ENCODE measurements at regions not wholly inside any gene's neighbourhood (a gene's known extent, or its start where the extent isn't known, plus 50 kb on each side); places are given as distances from the start of the nearest gene placed in this dataset.

DNA sequence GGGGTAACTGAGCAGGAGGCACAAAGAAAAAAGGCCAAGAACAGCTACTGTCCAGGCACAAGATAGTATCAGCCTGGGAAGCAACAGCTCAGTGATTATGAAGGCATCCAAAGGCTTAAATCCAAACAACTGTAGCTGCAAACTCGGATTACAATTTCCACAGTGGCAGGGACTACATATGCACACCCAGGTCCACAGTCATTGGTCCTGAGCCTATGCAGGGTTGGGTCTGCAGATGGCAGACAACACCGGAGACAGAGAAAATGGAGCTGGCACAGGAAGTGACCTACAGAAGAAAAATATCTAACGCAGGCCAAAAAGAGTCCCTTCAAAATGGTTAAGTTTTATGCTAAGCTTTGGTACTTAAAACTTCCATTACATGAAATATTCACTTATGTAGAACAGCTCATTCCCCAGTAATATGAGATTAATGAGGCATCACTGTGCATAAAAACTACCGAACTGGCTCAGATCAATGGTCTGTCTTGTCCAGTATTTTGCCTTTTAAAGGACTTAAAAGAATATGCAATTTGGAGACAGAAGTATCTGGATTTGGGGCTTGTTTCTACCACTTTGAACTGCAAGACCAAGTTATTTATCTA is 132.1 kb downstream of the SUCLG1 start:
- TF ChIP-seq, protein P1, sequence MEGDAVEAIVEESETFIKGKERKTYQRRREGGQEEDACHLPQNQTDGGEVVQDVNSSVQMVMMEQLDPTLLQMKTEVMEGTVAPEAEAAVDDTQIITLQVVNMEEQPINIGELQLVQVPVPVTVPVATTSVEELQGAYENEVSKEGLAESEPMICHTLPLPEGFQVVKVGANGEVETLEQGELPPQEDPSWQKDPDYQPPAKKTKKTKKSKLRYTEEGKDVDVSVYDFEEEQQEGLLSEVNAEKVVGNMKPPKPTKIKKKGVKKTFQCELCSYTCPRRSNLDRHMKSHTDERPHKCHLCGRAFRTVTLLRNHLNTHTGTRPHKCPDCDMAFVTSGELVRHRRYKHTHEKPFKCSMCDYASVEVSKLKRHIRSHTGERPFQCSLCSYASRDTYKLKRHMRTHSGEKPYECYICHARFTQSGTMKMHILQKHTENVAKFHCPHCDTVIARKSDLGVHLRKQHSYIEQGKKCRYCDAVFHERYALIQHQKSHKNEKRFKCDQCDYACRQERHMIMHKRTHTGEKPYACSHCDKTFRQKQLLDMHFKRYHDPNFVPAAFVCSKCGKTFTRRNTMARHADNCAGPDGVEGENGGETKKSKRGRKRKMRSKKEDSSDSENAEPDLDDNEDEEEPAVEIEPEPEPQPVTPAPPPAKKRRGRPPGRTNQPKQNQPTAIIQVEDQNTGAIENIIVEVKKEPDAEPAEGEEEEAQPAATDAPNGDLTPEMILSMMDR (IDR thresholded peaks at IDR 0.05; ENCODE audit: low read depth, low read length, poor library complexity, severe bottlenecking) = no peak
- no peak for TF ChIP-seq EZH2phosphoT487 (IDR thresholded peaks at IDR 0.05; ENCODE audit: borderline replicate concordance, low read length)

All from DOHH2 (cell line).